Endothelial cell of umbilical vein (primary cell): ENCODE measurements at regions not wholly inside any gene's neighbourhood (a gene's known extent, or its start where the extent isn't known, plus 50 kb on each side); places are given as distances from the start of the nearest gene placed in this dataset.
"Not testable (repeated sequence)": the region's sequence is repeated elsewhere in the genome, so short reads cannot be mapped to it uniquely, and the experiment has no call there.

Experiments
- CTCF ChIP-seq, 2 donors: IDR thresholded peaks; 1 replicate in 1 of 2; 2 replicates in 1 of 2; pipeline ENCODE4 v1.5.1; 2011; ENCODE audit warnings: low read length in 2 of 2, mild to moderate bottlenecking in 2 of 2, moderate library complexity in 2 of 2, control low read depth in 1 of 2, inconsistent platforms in 1 of 2, low read depth in 1 of 2; ENCODE audit not compliant: insufficient read depth in 1 of 2; ENCODE audit errors: extremely low read depth in 1 of 2
- POLR2A ChIP-seq: IDR thresholded peaks from 2 replicates; pipeline ENCODE4 v1.6.1; 2012; ENCODE audit warnings: low read depth, mild to moderate bottlenecking, control low read depth, low read length

DNA sequence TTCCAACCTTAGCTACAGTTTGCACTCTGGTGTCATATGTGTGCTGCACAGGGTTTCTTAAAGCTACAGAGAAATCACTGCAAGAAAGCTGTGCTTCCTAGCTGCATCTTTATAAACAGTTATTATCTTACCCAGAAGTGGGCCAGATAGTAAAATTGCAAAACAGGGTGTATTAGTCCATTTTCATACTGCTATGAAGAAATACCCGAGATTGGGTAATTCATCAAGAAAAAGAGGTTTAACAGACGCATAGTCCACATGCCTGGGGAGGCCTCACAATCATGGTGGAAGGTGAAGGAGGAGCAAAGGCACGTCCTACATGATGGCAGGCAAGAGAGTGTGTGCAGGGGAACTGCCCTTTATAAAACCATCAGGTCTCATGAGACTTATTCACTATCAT is 92.6 kb upstream of the AGA start:
- TF ChIP-seq CTCF (IDR thresholded peaks at IDR 0.05; ENCODE audit: extremely low read depth in 1 of 2, insufficient read depth in 1 of 2, low read depth in 1 of 2, low read length in 2 of 2); POLR2A: not testable (repeated sequence)
